Activated CD4-positive, CD25-positive, alpha-beta regulatory T cell (primary cell): ENCODE measurements at regions not wholly inside any gene's neighbourhood (a gene's known extent, or its start where the extent isn't known, plus 50 kb on each side); places are given as distances from the start of the nearest gene placed in this dataset.

Source experiments
- DNase-seq, 4 experiments: peaks; one replicate each; lab custom pipeline; 2025; lab: John Stamatoyannopoulos, UW

DNA sequence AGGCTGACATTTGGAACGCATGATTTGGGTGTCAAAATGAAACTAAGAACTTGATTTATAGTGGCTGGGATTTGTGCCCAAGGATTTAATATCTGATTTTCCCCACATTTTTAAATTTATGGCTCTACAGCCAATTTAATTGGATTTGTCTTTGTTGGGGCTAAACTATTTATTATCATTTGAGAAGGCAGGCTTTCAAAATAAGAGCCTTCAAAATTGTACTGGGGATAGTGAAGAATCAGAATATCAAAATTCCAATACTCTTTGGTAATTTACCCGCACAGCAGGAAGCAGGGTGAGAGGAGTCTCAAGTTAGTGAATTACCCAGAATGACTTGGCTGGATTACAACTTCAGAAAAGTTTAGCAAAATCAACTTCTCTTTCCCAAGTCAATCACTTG is 278.1 kb downstream of the LRATD1 start:
- no peak for DNase-seq

DNA sequence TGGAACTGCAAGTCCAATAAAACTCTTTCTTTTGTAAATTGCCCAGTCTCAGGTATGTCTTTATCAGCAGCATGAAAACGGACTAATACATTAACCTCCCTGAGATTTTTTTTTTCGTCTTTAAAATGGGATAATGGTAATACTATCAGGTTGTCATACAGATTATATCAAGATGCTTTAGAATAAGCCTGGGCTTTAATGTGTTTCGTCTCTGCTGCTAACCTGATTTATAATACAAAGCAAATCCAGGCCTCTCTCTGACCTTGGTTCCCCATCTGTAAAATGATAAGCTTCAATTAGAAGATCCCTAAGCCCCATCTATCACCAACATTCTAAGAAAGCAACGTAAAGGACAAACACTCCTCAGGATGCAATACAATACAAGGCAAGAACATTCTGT is 283.5 kb downstream of the LRATD1 start:
- no peak for DNase-seq

DNA sequence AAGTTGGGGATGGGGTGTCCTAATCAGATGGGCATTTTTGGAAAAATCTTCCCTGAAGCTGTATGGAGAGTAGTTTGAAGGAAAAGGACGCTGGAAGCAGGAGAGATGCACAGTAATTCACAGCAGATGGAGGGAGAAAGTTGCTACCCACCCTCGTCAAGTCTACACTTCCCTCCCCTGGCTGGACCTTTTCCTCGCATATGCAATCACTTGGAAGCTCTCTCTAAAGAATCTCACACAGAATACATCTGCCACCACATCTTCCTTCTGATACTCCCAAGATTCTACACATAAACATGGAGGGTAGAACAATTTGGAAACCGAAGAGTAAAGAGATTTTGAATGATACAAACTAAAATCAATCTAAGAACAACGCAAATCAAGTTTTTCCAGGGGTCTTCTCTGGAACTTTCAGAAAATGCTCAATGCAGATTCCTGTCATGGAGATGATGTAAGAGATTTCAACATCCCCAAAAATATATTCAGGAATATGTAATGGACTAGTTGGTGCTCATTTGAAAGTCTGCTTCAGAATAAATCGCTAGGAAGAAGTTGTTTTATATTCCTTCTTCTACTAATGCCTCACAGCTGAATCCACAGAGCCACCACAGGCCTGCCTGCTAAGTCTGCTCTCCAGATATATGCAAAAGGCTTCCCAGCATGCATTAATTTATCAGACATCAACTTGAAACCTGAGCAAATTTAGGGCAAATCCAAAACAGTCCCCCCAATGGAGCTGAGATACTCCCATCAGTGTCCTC is 291.5 kb downstream of the LRATD1 start:
- no peak for DNase-seq

DNA sequence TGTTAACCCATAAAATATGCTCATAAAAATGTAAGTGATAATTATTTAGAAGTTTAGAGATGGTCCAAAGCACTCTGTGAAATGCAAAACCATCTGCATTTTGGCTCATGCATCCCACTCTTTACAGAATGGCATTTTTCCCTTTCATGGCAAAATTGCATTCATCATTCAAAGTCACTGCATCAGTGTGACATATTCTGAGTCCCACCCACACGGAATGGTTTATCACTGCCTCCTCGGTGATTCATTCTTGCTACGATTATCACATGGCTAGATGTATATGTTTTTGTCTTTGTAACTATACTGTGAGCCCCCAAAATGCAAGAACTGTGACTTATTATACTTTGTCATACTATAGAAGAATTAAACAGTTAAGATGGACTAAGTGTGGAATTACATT is 293.0 kb downstream of the LRATD1 start:
- DNase-seq, result no peak

DNA sequence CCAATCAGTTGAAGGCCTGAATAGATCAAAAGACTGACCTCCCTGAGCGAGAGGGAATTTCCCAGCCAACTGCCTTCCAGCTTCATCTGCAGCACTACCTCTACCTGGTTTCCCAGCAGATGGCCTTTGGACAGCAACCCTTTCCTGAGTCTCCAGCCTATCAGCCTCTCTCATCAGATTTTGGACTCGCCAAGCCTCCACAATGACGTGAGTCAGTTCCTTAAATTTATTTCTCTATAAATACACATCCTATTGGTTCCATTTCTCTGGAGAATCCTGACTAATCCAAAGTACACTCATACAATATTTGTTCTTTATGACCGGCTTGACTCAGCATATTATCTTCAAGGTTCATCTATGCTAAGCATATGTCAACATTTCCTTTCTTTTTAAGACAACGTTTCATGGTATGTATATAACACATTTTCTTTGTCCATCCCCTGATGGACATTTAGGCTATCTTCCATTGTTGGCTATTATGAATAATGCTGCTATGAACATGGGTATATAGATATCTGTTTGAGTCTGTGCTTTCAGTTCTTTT is 294.6 kb downstream of the LRATD1 start:
- no peak for DNase-seq

DNA sequence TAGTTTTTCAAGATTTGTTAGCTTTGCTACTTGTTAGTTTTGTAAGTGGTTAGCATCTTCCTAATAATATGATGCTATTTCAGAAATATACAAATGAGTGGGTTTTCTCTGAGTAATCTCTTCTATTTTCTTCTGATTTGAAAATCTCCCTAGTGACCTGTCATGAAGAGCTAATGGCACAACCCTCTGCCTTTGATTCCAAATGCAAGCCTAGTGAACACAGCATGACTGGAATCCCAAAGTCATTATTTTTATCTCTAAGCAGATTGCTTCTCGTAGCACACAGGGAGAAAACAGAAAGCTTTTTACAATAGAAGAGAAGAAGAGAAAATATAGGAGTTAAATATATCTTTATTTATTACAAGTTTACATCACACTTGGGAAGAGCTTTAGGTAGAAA is 295.5 kb downstream of the LRATD1 start:
- no peak for DNase-seq

DNA sequence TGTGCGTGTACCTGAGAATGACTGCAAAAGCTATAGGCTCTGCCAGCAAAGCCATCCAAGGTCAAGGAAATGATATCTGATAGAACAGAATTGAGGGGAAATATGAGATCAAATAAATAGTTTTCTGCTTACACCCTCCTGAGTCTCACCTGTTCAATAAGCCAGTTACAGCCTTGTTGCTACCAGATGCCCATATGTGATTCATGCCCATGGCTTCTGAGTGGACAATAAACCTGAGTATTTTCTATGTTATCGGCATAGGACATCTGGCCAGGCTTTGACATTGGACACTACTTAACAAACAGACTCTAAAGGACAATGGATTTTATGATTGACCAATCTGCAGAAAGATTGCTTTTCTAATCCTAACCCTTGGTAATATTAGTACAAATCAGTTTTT is 297.9 kb downstream of the LRATD1 start:
- no peak for DNase-seq

DNA sequence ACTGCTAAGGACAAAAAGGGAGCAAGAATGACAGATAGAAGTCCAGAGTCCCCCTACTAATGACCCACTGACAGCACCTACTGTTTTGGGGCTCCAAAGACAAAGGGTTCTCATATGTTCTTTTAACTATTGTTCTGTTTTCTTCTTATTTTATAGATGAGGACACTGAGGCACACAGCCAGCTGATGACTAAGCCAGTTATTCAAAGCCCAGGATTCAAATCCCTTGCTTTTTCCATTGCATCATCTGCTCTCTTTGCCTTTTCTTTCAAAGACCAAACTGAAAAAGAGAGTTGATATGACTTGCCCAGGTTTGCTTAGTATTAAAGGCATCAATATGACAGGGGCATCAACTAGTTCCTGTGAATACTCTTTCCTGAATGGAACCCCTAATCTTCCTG is 299.8 kb downstream of the LRATD1 start:
- no peak for DNase-seq

DNA sequence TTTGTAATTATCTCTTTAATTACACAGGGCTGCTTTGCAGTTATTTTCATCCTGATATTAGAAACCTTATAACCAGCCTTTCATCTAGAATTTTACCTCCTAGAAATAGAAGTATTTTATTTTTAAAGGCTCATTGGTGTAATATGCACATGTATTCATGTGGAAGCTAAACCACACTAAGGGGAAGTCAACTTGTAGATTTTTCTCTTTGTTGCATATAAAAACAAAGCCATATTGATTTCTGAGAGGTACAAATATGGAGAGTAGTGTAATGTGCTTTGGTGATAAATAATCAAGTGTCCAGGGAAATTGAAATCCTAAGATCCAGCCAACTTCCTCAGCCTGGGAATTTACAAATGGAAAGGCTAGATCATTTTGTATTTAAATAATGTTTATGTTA is 301.2 kb downstream of the LRATD1 start:
- DNase-seq, result no peak

DNA sequence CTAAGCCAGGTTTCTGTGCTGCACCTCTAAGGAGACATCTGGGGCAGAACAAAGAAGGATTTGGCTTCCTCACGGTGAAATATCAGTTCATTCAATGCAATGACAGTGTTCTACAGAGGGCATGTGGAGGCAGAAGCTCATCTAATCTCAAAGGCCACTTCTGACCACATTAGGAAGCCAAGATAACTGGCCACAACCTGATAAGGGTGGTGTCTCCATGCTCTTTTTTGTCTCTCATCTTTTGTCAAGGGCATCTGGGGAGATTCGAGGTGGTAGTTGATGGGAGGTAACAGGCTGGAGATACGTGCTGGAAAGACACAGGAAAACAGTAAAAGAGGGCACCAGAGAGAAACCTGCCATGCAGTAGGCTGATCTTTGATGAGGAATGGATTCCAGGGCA is 303.9 kb downstream of the LRATD1 start:
- no peak for DNase-seq

DNA sequence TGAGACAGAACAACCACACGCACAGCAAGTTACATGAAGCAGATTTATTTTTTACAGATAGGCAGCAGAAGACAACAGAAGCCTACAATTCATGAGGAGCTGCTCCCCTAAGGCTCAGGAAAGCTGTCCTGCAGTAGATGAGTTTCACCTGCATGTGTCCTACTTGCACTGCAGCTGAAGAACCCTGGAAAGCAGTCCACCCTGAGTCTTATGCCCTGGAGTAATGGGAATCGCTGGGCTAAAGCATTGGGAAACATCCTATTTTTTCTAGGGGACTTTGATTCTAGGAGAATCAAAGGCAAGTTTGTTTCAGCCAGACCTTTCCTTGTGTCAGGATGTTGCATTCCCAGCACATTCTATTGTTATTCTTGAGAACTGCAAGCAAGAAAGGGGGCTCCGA is 304.8 kb downstream of the LRATD1 start:
- DNase-seq, result no peak

DNA sequence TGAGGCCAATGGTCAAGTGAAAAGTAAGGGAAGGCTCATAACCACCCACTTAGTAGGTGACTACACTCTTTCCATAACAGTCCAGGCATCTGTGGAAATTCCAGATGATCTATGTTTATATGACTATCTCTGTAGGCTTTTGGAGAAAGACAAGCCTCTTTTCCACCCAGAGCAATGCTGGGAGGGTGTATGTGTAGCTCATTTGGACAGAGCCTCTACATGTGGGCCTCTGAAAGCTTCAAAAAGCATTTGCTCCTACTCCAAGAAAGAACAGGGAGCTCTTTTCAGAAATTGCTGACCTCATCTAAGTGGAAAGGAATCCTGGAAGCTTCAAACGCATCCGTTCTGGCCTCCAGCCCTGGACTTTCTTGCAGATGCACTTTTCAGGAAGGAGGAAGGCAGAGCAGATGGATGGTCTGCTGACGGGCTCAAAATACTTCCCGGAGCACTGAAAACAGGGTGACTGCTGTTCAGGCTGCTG is 308.7 kb downstream of the LRATD1 start:
- DNase-seq, result no peak

DNA sequence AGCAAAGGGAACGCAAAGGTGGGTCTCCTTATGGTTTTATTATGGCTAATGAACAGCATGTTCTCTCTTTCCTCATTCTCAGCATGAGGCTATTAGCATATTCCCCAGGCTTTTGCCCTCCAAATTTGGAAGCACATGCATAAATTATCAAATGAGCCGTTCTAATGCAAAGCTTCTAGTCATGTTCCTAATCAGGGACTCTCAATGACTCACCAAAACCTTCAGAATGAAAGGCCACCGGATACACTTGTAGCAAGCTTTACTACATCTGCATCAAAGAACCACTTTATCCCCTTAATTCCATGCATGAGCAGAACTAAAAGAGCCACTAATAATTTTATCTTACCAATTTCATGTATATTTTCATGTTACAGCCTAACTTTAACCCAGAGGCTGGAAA is 310.5 kb downstream of the LRATD1 start:
- DNase-seq, result no peak

DNA sequence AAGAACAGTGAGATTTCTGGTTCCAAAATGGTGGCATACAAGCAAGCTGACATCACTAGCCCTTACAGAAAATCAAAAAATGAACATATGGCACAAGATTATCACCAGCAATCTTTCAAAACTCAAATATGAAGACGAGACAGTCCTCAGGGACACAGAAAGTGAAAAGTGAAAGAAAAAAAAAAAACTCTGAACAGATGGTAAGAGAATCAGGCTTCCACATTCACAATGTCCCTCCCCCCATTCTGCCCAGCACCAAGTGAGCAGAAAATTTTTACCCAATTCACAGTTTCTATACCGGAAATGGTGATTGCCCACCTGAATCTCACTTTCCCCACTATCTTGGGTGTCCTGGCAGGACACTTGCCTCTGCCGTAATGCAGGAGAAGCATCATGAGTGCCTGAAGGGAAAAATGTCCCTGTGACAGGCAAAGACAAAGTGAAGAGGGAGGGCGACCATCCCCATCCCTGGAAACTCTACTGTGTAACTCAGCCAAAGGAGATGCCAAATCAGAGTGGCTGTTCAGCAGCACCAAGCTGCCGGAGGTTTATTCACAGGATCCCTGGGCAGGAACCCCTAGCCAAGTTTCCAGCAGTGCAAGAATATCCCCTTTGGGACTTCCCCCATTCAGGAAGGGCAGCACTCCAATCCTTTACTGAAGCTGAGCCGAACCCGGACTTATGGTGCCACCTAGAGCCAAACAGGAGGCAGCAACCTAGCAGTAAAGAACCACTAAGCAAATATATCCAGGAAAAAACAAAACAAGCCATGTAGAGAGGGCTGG is 312.2 kb downstream of the LRATD1 start:
- no peak for DNase-seq

DNA sequence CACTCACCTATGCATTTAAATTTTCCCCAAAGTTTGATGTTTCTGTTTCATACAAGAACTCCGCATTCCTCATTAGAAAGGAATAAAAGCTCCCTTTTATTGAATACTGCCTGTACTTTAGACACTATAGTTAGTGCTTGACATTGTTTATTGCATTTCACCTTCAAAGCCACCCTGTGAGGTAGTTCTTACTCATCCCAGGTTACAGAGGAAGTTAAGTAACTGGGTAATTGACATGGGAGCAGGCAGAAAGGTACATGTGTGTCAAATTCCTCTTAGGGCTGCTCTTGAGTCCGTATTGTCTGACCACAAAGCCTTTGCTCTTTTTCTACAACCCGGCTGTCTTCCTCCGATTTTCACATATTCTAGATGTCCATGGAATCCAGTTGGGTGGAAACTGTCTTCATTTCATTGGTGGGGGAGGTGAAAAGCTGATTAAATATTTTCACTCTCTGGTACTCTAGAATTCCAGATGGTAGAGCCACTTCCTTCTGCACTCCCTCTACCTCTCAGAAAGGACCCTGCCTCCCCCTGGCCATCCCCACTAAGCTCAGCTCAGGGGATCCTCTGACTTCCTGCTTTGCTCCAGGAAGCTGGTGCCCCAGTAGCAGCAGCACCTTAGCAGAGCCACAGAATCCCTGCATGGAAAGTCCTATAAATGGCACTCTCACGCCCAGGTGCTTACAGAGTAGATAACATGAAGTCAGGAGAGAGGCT is 319.2 kb downstream of the LRATD1 start:
- no peak for DNase-seq

DNA sequence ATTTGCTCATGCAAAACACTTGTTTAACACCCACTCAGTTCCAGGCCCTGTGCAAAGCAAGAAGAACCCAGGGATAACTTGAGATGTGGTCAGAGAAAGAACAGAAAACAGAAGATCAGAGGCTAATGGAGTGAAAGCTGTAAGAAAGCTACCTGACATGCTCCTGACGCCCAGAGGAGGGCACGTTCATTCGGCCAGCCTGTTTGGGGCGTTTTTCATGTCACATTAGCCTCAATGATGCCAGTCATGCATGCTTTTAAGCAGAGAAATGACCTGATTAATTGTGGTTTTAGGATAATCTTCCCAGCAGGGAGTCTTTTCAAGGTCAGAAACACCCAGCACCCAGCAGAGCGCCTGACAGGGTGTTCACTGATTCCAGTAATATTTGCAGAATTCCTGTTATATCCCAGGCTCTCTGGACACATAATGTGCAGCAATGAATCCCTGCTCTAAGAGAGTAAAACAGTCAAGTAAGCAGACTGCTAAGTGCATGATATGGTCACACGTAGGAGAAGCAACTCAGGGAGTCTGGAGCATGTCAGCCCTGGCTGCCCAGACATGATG is 320.0 kb downstream of the LRATD1 start:
- DNase-seq, result no peak

DNA sequence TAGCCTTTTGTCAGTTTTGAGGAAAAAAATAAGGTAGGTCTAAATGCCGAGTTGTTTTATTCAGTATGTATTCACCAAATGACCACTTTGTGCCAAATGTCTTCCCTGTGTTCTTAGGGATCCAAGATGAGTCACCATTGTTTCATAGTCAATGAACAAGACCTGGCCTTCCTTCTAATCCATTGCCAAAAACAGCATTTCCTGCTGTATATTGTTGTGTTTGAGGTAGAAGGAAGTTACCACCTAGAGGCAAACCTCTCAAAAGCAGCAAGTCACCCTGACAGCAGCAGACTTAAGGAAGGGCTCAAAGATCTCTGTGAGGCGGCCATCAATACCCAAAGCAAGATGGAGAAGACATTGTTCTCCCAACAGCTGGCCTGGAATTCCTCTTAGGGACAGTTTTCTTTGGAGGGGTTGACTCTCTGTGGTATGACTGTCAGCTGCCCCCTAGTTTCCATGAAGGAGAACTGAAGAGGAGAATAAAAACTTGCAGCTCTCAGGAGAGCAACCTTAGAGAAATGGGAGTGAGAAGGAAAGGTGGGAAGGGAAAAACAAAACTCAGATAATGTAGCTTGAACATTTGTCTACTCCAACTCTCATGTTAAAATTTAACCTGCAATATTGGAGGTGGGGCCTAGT is 328.3 kb downstream of the LRATD1 start:
- no peak for DNase-seq

DNA sequence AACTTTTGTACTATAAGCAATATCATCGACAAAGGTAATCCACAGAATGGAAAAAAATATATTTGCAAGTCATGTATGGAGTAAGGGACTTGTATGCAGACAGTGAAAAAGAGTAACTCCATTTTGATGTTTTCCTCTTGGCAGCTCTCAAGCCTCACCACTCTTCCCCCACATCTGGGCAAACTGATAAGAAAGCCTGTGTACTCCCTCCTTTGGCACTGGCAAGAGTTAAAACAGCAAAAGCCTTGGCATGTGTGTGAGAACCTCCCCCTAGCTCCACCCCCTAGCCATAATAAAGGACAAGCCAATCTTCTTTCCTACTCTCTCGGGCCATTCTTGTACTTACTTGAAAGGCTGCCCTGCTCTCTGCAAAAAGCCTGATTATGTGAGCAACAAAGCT is 335.2 kb downstream of the LRATD1 start:
- no peak for DNase-seq

DNA sequence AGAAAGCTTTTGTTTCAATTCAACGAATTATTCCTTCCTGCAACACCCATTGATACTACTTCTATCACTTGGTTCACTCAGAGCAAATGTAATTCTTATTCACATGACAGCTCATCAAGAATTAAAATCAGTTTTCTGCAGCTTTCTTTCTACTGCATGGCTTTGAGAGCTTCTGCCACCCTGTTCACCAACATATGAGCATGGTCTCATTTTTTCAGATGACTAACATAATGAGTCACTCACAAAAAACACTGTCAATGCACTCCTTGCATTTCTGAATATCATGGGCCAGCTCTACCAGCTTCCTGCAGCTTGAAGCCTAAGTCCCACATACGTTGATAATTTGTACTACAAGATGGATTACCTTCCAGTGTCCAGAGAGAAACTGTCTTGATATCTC is 342.9 kb downstream of the LRATD1 start:
- DNase-seq, result no peak

DNA sequence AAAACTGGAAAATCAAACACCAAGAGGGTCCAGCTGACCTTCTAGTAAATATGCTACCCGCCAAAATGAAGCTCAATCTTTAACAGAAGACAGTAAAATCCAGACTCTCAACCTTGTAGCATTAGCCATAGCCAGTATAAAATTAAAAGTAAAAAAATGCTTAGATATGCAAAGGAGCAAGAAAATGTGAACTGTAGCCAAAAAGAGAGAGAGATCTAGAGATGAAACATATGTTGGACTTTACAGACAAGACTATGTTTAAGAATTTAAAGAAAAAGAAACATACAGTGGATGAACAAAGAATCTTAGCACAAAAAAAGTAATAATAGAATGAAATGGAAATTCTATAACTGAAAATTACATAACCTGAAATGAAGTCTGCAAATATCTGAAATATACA is 344.5 kb downstream of the LRATD1 start:
- no peak for DNase-seq

DNA sequence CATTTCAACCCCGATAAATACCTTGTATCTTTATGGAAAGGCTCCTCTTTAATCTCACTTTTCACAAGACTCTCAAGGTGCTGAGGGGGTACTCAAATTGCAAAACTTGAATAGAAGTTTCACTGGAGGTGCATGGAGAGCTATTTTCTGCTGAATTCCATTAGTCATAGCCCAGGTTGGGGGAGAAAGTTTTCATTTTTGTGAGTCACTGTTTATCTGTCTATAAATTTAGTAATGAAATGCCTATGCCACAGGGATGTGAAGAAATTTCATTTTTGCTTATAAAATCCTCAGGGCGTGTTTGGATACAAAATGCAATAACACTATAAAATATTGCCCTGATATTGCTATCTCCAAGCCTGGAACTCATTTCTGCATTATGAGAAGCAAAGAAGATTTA is 346.3 kb downstream of the LRATD1 start:
- no peak for DNase-seq

DNA sequence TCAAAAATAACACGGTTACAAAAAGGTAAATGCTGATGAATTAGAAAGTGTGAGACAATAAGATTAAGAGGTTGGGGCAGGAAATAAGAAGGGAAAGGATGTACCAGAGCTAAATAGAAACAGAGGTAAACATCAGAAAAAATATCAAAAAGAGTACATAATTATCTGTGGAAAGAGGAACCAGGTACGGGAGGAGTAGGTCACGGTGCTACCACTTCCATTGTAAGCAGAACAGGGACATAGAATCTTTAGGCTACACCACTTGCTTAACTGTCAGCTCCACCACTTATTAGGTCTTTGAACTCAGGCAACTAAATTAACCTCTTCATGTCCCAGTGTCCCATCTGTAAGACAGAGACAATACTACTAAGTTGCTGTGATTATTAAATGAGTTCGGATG is 350.3 kb downstream of the LRATD1 start:
- no peak for DNase-seq
